HCT116 (cell line): ENCODE measurements at regions not wholly inside any gene's neighbourhood (a gene's known extent, or its start where the extent isn't known, plus 50 kb on each side); places are given as distances from the start of the nearest gene placed in this dataset.

Experiments
- ATAC-seq: fragments of 200-7000 bp; cut with Tn5 transposase; 2 replicates; pipeline ENCODE4 v1.9.1; 2020; ENCODE audit warnings: mild to moderate bottlenecking, moderate library complexity
- BruUV-seq: library from RNA; stranded (reverse); fragments of 400-500 nt; replicated peaks from 2 replicates; lab custom pipeline; 2021; lab: Mats Ljungman, UMichigan
- CTCF ChIA-PET: fragments of 300-600 bp; sonication (Branson Sonifier 250); formaldehyde crosslinking; loops from one replicate; lab custom pipeline; 2021; ENCODE audit warnings: antibody characterized with exemption; lab: Charles Lee
- POLR2A ChIA-PET: fragments of 300-600, 350-600 bp; sonication (Branson Sonifier 250); formaldehyde crosslinking; loops from one replicate; lab custom pipeline; 2021; ENCODE audit warnings: antibody characterized with exemption; lab: Charles Lee
- RAD21 ChIA-PET, 2 experiments: fragments of 300-600 bp; sonication (Branson Sonifier 250); formaldehyde crosslinking; loops; one replicate each; lab custom pipeline; 2023; ENCODE audit warnings: low total read pairs in 2 of 2; ENCODE audit not compliant: uncharacterized antibody in 2 of 2, unreplicated experiment in 2 of 2, low non-redundant PET in 1 of 2; lab: Charles Lee
- DNase-seq: peaks from one replicate; pipeline ENCODE4 v3.0.0-alpha.2; 2010; ENCODE audit warnings: low read depth, low spot score
- H2AFZ ChIP-seq: fragments of 200-600 bp; shearing (Covaris generic), sonication (generic); 2 replicates; pipeline ENCODE4 v1.6.1; 2017; ENCODE audit warnings: low read depth, mixed run types, mixed read lengths, antibody characterized with exemption, low read length; ENCODE audit not compliant: poor library complexity, severe bottlenecking
- H3K27ac ChIP-seq: 2 replicates; pipeline ENCODE4 v1.5.1; 2012; ENCODE audit warnings: low read depth, low read length
- H3K27me3 ChIP-seq: fragments of 200-600 bp; sonication (generic); 2 replicates; pipeline ENCODE4 v1.6.1; 2016; ENCODE audit warnings: mixed run types, low read length, mixed read lengths; ENCODE audit not compliant: insufficient read depth
- H3K36me3 ChIP-seq, 2 experiments: fragments of 200-500 bp in 1 of 2; fragments of 200-600 bp in 1 of 2; sonication (Bioruptor generic) in 1 of 2; sonication (generic) in 1 of 2; 2 replicates each; pipeline versions ENCODE4 v1.5.1 to v1.6.1; 2014 to 2016; ENCODE audit warnings: low read length in 2 of 2, inconsistent platforms in 1 of 2, mixed read lengths in 1 of 2, mixed run types in 1 of 2; ENCODE audit not compliant: insufficient read depth in 2 of 2, control insufficient read depth in 1 of 2
- H3K4me1 ChIP-seq, 2 experiments: fragments of 200-600 bp in 1 of 2; sonication (generic) in 1 of 2; 2 replicates each; pipeline versions ENCODE4 v1.5.1 to v1.6.1; 2012 to 2017; ENCODE audit warnings: low read length in 2 of 2, inconsistent platforms in 1 of 2, mild to moderate bottlenecking in 1 of 2, mixed read lengths in 1 of 2, mixed run types in 1 of 2, moderate library complexity in 1 of 2; ENCODE audit not compliant: insufficient read depth in 2 of 2, control insufficient read depth in 1 of 2
- H3K4me2 ChIP-seq: fragments of 200-600 bp; sonication (generic); 2 replicates; pipeline ENCODE4 v1.6.1; 2017; ENCODE audit warnings: mixed run types, low read length, mixed read lengths
- H3K4me3 ChIP-seq, 2 experiments: fragments of 200-600 bp in 1 of 2; sonication (generic) in 1 of 2; replicated peaks in 1 of 2; 2 replicates each; pipeline ENCODE4 v1.5.1; 2011 to 2016; ENCODE audit warnings: low read length in 2 of 2, control low read depth in 1 of 2, low read depth in 1 of 2, mild to moderate bottlenecking in 1 of 2, mixed read lengths in 1 of 2, mixed run types in 1 of 2
- H3K79me2 ChIP-seq: fragments of 200-600 bp; sonication (generic); 2 replicates; pipeline ENCODE4 v1.6.1; 2017; ENCODE audit warnings: mild to moderate bottlenecking, mixed run types, low read length, moderate library complexity, mixed read lengths; ENCODE audit not compliant: insufficient read depth
- H3K9ac ChIP-seq: fragments of 200-600 bp; sonication (generic); 2 replicates; pipeline ENCODE4 v1.6.1; 2016; ENCODE audit warnings: low read length, mixed read lengths
- H3K9me2 ChIP-seq: fragments of 200-600 bp; sonication (generic), shearing (Covaris generic); 2 replicates; pipeline ENCODE4 v1.6.1; 2017; ENCODE audit warnings: mixed run types, mild to moderate bottlenecking, moderate library complexity; ENCODE audit not compliant: insufficient read depth
- H3K9me3 ChIP-seq, 2 experiments: fragments of 200-500 bp in 1 of 2; fragments of 200-600 bp in 1 of 2; sonication (Bioruptor generic) in 1 of 2; sonication (generic) in 1 of 2; 2 replicates each; pipeline ENCODE4 v1.6.1; 2014 to 2017; ENCODE audit warnings: low read length in 2 of 2, mixed read lengths in 2 of 2, inconsistent platforms in 1 of 2, low read depth in 1 of 2, mild to moderate bottlenecking in 1 of 2, mixed run types in 1 of 2, moderate library complexity in 1 of 2; ENCODE audit not compliant: control insufficient read depth in 1 of 2, insufficient read depth in 1 of 2
- H4K20me1 ChIP-seq: fragments of 200-600 bp; sonication (generic), shearing (Covaris generic); 2 replicates; pipeline ENCODE4 v1.6.1; 2017; ENCODE audit warnings: mixed run types, mild to moderate bottlenecking, moderate library complexity; ENCODE audit not compliant: insufficient read depth
- ELF1 ChIP-seq: IDR thresholded peaks from 2 replicates; pipeline ENCODE4 v1.6.1; 2012; ENCODE audit warnings: low read depth, borderline replicate concordance
- EZH2 ChIP-seq: fragments of 200-600 bp; sonication (generic); IDR thresholded peaks from 2 replicates; pipeline ENCODE4 v1.6.1; 2017; ENCODE audit warnings: antibody characterized with exemption, mixed run types
- EZH2phosphoT487 ChIP-seq: fragments of 200-600 bp; IDR thresholded peaks from 2 replicates; pipeline ENCODE4 v1.6.1; 2018; ENCODE audit warnings: antibody characterized with exemption, borderline replicate concordance
- FOSL1 ChIP-seq: IDR thresholded peaks from 2 replicates; pipeline ENCODE4 v1.6.1; 2012; ENCODE audit warnings: low read depth
- JUND ChIP-seq: IDR thresholded peaks from 2 replicates; pipeline ENCODE4 v1.6.1; 2012
- POLR2AphosphoS5 ChIP-seq: IDR thresholded peaks from 2 replicates; pipeline ENCODE4 v1.6.1; 2011; ENCODE audit warnings: mild to moderate bottlenecking, low read depth, low read length, moderate library complexity
- SP1 ChIP-seq: IDR thresholded peaks from 2 replicates; pipeline ENCODE4 v1.6.1; 2012; ENCODE audit warnings: low read depth
- YY1 ChIP-seq: IDR thresholded peaks from 2 replicates; pipeline ENCODE4 v1.6.1; 2011; ENCODE audit warnings: low read length, low read depth, moderate library complexity, mild to moderate bottlenecking; ENCODE audit not compliant: insufficient replicate concordance; ENCODE audit errors: extremely low read depth
- intact Hi-C: fragments of 100-400 bp; cut with micrococcal nuclease; formaldehyde crosslinking; loops from 2 replicates; pipeline ENCODE4 v1.10.0; 2022
- TF ChIP-seq, protein P1 (sequence below), 3 experiments: fragments of 200-600 bp in 1 of 3; sonication (generic) in 1 of 3; IDR thresholded peaks in 2 of 3; conservative IDR thresholded peaks in 1 of 3; 2 replicates each; pipeline ENCODE4 v1.5.1; 2012 to 2017; ENCODE audit warnings: low read depth in 2 of 3, low read length in 2 of 3, antibody characterized with exemption in 1 of 3, borderline replicate concordance in 1 of 3, control low read depth in 1 of 3, mild to moderate bottlenecking in 1 of 3, mixed read lengths in 1 of 3, mixed run types in 1 of 3, moderate library complexity in 1 of 3; ENCODE audit not compliant: insufficient read depth in 1 of 3
- TF ChIP-seq, protein P2 (sequence below): IDR thresholded peaks from 2 replicates; pipeline ENCODE4 v1.6.1; 2012; ENCODE audit warnings: low read depth
- TF ChIP-seq, protein P3 (sequence below): IDR thresholded peaks from 2 replicates; pipeline ENCODE4 v1.6.1; 2011; ENCODE audit warnings: mild to moderate bottlenecking, low read length, moderate library complexity; ENCODE audit not compliant: insufficient replicate concordance; ENCODE audit errors: extremely low read depth

DNA sequence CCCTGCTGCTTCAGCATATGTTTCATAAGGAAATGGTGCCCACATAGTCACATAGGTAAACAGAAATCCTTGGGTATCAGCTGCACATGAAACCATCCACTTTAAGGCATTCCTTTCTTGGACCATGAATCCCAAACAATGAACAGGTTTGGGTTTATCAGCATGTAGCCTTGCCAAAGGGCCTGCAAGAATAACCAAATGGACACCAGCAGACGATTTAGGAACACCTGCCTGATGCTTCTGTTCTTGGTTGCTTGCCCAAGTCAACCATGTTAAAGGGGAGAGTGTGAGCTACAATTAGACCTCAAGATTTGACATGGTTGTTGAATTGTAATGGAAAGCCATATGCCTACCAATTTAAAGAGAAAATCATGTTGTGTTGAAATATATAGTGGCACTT, 1342.7 kb upstream of the PIK3C3 start:
- no peaks in the 10 kb centered on the region for H3K27me3 ChIP-seq
- no peak overlapping the region for H2AFZ ChIP-seq
- no peak overlapping the region for H3K27ac ChIP-seq
- no peaks in the 10 kb centered on the region for H3K79me2 ChIP-seq
- RAD21 ChIA-PET, result no interaction called here
- H3K9ac ChIP-seq, result no peak overlapping the region
- H3K9me2 ChIP-seq, result no peaks in the 10 kb centered on the region
- H3K9me3 ChIP-seq, result peaks cover 6 to 21% of the 10 kb centered on the region in 2 experiments; a peak in 2 of 4 replicates
- ATAC-seq (no peak), DNase-seq (no peak)
- intact Hi-C loops, result no loop called here
- POLR2A ChIA-PET, result no interaction called here
- no peak overlapping the region for H3K4me3 ChIP-seq
- H3K36me3 ChIP-seq, result no peaks in the 10 kb centered on the region
- H4K20me1 ChIP-seq, result no peaks in the 10 kb centered on the region
- no peaks in the 10 kb centered on the region for H3K4me1 ChIP-seq
- no TSS peak for BruUV-seq
- CTCF ChIA-PET, result no interaction called here
- TF ChIP-seq, protein P1, sequence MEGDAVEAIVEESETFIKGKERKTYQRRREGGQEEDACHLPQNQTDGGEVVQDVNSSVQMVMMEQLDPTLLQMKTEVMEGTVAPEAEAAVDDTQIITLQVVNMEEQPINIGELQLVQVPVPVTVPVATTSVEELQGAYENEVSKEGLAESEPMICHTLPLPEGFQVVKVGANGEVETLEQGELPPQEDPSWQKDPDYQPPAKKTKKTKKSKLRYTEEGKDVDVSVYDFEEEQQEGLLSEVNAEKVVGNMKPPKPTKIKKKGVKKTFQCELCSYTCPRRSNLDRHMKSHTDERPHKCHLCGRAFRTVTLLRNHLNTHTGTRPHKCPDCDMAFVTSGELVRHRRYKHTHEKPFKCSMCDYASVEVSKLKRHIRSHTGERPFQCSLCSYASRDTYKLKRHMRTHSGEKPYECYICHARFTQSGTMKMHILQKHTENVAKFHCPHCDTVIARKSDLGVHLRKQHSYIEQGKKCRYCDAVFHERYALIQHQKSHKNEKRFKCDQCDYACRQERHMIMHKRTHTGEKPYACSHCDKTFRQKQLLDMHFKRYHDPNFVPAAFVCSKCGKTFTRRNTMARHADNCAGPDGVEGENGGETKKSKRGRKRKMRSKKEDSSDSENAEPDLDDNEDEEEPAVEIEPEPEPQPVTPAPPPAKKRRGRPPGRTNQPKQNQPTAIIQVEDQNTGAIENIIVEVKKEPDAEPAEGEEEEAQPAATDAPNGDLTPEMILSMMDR (IDR thresholded peaks at IDR 0.05 in 2 of 3, conservative IDR thresholded peaks at IDR 0.05 in 1 of 3; ENCODE audit: borderline replicate concordance in 1 of 3, insufficient read depth in 1 of 3, low read depth in 2 of 3, low read length in 2 of 3), result no peak
- TF ChIP-seq YY1 (no peak), JUND (no peak), POLR2AphosphoS5 (no peak), ELF1 (no peak), SP1 (no peak), EZH2phosphoT487 (no peak), FOSL1 (no peak), EZH2 (no peak)
- TF ChIP-seq, protein P2, sequence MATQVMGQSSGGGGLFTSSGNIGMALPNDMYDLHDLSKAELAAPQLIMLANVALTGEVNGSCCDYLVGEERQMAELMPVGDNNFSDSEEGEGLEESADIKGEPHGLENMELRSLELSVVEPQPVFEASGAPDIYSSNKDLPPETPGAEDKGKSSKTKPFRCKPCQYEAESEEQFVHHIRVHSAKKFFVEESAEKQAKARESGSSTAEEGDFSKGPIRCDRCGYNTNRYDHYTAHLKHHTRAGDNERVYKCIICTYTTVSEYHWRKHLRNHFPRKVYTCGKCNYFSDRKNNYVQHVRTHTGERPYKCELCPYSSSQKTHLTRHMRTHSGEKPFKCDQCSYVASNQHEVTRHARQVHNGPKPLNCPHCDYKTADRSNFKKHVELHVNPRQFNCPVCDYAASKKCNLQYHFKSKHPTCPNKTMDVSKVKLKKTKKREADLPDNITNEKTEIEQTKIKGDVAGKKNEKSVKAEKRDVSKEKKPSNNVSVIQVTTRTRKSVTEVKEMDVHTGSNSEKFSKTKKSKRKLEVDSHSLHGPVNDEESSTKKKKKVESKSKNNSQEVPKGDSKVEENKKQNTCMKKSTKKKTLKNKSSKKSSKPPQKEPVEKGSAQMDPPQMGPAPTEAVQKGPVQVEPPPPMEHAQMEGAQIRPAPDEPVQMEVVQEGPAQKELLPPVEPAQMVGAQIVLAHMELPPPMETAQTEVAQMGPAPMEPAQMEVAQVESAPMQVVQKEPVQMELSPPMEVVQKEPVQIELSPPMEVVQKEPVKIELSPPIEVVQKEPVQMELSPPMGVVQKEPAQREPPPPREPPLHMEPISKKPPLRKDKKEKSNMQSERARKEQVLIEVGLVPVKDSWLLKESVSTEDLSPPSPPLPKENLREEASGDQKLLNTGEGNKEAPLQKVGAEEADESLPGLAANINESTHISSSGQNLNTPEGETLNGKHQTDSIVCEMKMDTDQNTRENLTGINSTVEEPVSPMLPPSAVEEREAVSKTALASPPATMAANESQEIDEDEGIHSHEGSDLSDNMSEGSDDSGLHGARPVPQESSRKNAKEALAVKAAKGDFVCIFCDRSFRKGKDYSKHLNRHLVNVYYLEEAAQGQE, result no peak
- TF ChIP-seq, protein P3, sequence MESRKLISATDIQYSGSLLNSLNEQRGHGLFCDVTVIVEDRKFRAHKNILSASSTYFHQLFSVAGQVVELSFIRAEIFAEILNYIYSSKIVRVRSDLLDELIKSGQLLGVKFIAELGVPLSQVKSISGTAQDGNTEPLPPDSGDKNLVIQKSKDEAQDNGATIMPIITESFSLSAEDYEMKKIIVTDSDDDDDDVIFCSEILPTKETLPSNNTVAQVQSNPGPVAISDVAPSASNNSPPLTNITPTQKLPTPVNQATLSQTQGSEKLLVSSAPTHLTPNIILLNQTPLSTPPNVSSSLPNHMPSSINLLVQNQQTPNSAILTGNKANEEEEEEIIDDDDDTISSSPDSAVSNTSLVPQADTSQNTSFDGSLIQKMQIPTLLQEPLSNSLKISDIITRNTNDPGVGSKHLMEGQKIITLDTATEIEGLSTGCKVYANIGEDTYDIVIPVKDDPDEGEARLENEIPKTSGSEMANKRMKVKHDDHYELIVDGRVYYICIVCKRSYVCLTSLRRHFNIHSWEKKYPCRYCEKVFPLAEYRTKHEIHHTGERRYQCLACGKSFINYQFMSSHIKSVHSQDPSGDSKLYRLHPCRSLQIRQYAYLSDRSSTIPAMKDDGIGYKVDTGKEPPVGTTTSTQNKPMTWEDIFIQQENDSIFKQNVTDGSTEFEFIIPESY, result no peak
- no peak overlapping the region for H3K4me2 ChIP-seq
